Globus pallidus (tissue), 1 donor: ENCODE measurements at regions not wholly inside any gene's neighbourhood (a gene's known extent, or its start where the extent isn't known, plus 50 kb on each side); places are given as distances from the start of the nearest gene placed in this dataset.

ENCODE experiments used
- DNase-seq: peaks from one replicate; pipeline ENCODE4 v3.0.0-alpha.2; 2015; ENCODE audit warnings: low spot score

- no peak for DNase-seq
These were observed 63.8 kb upstream of the ETS2 start for GRCh38 chr21:38741950-38742256.

DNA sequence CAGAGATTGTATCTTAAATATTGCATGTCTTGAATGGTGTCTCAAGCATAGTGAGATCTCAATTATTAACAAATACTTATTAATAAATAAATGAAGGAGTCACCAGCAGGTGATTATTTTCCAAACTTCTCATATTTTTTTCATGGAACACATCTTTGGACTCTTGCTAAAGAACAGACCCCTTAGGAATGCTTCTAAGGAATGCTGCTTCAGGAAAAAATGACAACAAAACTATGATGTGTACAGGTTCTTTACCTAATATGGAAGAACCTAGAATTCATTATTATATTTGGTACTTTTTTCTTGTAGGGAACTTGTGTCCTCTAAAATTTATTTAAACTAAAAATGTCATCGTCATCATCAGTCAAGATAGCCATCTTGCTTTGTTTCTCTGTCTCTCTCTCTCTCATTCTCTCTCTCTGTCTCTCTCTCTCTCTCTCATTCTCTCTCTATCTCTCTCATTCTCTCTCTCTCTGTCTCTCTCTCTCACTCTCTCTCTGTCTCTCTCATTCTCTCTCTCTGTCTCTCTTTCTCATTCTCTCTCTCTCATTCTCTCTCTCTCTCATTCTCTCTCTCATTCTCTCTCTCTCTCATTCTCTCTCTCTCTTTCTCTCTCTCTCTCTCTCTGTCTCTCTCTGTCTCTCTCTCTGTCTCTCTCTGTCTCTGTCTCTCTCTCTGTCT is 63.0 kb upstream of the ETS2 start:
- no peak for DNase-seq

DNA sequence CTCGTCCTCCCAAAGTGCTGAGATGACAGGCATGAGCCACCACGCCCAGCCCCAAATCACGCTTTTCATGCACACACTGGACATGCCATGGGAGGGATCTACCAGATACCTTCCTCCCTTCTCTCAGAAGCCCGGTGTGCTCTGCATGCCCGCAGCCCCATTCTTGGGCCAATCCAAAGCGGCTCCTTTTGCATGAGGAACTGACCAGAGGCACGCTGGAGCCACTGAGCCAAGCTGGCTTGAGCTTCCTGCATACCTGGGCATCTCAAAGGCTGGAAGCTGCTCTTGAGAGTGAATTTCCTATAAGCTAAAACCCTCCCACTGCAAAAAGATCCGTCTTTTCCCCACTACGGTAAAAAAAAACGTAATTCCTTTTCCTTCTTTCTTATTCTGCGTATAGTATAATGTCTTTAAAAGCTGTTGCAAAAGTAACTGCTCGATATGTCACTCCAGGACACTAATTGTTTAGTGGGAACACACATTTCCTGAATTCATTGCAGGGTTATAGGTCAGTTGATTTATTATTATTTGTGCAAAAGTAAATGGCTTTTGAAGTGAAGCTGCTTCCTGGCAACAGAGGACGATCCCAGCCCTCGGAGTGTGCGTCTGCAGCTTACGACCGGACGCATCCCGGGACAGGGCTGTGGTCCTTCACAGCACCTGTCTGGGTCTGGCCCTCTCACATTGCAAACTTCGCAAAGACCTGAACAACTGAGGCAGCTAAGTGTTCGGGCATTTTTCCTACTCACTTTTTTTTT is 61.8 kb upstream of the ETS2 start:
- no peak for DNase-seq

- no peak for DNase-seq
These were observed 60.9 kb upstream of the ETS2 start for GRCh38 chr21:38744861-38745260.

- no peak for DNase-seq
These were observed 57.9 kb upstream of the ETS2 start for GRCh38 chr21:38747810-38748209.

DNA sequence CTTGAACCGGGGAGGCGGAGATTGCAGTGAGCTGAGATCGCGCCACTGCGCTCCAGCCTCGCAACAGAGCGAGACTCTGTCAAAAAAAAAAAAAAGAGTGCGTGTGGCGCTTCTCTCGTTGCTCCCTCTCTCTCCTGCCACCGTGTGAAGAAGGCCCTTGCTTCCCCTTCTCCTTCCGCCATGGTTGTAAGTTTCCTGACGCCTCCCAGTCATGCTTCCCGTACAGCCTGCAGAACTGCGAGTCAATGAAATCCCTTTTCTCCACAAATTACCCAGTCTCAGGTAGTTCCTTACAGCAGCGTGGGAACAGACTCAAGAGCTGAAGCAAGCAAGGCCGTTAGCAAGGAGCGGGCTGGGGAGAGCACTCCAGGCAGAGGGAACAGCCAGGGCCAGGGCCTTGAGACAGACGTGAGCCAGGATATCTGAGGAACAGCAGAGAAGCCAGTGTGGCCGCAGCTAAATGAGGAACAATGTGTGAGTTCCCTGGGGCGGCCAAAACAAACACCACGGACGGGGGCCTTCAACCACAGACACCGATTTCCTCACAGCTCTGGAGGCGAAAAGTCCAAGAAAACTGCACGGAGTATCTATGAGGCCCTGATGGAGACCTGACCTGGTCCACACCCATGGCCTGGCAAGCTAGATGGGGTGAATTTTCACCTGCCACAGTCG is 54.2 kb upstream of the ETS2 start:
- peak; percentile 48 for DNase-seq

GRCh38 chr21:38752051-38752505 is 53.7 kb upstream of the ETS2 start:
- no peak for DNase-seq

- DNase-seq = no peak
These were observed 52.6 kb upstream of the ETS2 start for GRCh38 chr21:38753114-38753513.

GRCh38 chr21:38753557-38753971 is 52.2 kb upstream of the ETS2 start:
- DNase-seq = no peak
